CD4-positive, alpha-beta T cell treated with Interleukin-17A for 1 hour (primary cell): ENCODE measurements at regions not wholly inside any gene's neighbourhood (a gene's known extent, or its start where the extent isn't known, plus 50 kb on each side); places are given as distances from the start of the nearest gene placed in this dataset.

Experiments
- DNase-seq: peaks from one replicate; pipeline ENCODE4 v3.0.0-alpha.2; 2020

DNA sequence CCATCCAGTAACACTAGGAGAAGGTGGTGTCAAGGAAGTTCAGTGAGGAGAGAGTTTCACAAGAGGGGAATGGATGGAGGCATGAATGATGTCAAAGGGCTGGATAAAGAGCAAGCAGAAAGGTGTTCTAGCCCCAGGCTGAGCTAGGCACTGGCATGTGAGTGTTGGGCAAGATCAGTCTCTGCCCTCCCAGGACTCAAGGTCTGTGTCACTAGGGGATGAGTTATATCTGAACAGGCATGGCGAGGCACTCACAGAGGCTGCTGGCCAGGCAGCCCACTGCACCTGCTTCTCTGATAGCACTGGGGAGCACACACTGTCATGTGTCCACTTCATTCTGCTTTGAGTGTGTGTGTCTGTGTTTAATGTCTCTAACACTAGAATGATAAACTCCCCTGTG is 903.8 kb downstream of the BCL11B start:
- no peak for DNase-seq

DNA sequence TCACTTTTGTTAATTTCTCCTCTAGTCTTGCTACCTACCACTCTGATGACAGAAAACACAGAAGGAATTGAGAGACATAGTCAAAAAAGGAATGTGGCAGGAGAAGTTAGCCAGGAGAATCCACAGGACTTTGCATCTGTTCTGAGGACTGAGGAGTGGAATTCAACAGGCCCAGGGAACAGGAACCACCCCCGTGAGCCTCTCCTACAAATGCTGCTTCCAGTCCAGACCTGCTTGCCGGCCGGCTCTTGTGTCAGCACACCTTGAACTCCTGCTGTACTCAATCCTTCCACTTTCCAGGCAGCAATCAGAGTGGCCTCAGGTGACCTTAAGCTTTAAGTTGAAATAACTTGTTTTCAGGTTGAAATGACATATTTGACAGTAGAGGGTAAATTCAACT is 903.1 kb downstream of the BCL11B start:
- DNase-seq: no peak

- DNase-seq: no peak
These were observed 902.7 kb downstream of the BCL11B start for GRCh38 chr14:98369344-98369743.

DNA sequence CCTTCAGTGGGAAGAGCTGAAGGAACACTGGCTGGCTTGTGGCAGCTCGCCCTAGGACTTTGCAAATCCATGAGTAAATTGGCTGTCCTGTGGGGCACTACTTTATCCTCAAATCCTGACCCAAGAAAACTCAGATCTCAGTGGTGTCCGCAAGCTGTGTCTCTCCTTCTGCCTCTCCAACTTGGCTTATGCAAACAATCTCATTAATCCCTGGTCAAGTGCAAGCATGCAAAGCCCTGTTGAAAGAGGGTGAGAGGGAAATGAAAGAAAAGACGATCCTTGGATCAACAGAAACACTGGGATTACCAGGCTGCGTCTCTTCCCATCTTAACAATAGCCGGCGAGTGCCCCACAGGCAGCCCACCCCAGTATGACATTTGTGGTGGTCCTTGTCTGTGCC is 901.6 kb downstream of the BCL11B start:
- no peak for DNase-seq

DNA sequence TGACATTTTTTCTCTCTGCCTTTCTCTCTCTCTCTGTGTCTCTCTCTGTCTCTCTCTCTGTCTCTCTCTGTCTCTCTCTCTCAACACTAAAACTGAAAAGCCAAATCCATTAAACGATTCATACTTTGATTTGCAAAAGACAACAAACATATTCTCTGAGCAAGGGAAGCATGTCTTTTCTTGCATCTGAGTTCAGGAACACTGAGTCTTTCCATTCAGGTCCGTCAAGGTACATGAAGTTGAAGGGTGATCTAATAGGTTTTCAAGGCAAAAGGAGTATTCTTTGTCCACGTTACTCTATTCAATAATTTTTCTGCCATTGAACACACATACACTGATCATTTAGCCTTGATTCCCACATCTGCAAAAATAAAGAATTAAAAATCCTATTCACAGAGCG is 900.9 kb downstream of the BCL11B start:
- DNase-seq: no peak

DNA sequence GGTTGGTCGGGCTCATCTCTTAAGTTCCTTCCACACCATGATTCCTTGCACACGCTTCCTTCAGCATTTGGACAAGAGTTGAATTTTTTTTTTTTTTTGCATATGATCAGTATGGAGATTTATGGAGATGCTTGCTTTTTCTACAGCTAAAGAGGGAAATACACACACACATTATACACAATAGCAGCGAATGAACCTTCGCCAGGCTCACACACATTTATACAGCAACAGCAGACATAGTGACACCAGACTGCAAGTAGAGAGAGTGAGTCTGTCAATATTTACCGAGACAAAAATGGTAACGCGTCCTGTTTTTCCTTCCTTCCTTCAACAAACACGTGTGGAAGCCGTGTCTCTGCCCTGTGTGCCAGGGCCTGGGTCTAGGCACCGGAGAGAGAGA is 897.9 kb downstream of the BCL11B start:
- DNase-seq: no peak

DNA sequence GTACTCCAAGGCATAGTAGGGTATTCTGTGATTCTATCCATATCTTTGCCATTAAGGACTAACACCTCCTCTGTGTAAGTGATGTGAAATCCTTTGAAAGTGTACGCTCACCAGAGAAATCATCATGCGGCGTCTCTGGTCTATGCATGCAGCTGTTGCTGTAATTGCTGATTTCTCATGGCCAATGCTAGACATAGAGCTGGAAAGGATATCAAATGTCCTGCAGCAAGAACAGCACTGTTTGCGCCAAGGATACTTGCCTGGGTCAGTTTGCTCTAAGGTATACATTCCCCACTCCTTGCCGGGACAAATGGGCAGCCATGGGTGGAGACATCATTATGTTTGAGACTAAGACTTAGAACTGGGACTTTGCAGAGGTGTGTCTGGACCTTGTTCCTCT is 896.4 kb downstream of the BCL11B start:
- DNase-seq: no peak

DNA sequence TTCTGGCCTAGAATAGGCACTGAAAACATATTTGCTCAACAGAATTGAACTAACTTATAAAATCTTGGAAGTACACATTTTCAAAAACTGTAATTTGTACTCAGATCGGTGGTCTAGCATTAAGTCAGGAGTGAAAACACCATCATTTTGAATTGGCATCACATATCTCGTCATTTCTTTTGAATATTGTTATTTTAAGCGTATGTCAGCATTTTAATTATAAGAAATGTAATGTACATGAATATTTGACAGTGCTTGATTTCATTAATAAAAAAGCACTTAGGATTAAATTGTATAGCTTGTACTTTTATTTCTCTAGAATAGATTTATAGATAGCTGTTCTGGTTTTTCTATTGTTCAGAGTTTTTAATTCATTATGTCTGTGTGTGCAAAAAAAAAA is 892.2 kb downstream of the BCL11B start:
- no peak for DNase-seq

DNA sequence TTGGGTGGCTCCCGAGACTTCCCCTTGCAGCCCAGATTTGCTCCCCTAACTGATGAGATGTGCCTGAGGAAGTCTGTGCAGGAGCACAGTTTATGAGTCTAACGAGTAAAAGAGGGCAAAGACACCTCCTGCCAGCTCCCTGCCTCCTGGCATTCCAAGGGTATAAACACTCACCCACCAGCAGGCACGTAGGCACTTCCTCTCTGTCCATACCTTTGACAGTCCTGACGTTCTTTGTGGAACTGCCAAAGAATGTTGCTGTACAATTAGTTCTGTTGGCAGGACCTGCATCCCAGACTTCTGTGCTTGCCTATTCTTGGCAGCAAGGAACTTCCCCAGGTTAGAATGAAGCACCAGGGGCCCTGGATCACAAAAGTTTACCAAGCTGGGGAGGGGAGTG is 889.3 kb downstream of the BCL11B start:
- no peak for DNase-seq

- DNase-seq: no peak
These were observed 886.1 kb downstream of the BCL11B start for GRCh38 chr14:98385851-98386250.

- DNase-seq: no peak
These were observed 880.9 kb downstream of the BCL11B start for GRCh38 chr14:98391061-98391460.

DNA sequence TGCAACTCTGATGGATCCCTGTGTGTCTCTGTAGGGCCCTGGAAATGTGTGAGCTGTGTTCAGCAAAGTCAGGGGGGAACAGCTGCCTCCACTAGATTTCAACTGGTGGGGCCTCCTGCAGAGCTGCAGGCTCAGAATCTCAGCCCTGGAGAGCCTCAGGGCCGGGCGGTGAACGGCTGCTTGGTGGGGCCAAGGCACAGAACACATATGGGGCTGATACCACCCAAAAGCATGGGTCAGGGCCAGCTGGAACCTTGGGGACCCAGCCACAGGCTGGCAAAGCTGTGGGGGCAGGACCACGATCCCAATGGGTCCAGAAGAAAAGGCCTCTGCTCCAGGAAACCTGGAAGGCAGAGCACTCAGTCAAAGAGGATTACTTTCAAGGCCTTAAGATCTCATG is 878.5 kb downstream of the BCL11B start:
- no peak for DNase-seq

DNA sequence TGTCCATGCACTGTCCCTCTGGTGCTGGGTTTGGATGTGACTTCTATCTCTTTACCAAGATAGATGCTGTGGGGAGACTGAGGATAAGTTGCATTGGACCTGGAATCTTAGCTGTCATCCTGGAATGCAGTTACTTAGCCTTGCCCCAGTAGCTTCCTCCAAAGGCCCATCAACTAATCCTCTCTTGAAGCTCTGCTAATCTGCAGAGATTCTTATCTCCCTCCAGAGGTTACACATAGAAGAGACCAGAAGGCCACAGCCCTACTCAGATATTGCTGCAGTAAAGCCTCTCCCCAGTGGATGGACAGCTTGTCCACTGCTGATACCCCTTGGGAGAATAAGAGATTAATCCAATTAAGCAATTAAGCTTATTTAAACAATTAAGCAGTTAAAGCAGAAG is 867.2 kb downstream of the BCL11B start:
- DNase-seq: no peak

- no peak for DNase-seq
These were observed 863.9 kb downstream of the BCL11B start for GRCh38 chr14:98408024-98408555.

GRCh38 chr14:98408713-98409112 is 863.3 kb downstream of the BCL11B start:
- DNase-seq: no peak

DNA sequence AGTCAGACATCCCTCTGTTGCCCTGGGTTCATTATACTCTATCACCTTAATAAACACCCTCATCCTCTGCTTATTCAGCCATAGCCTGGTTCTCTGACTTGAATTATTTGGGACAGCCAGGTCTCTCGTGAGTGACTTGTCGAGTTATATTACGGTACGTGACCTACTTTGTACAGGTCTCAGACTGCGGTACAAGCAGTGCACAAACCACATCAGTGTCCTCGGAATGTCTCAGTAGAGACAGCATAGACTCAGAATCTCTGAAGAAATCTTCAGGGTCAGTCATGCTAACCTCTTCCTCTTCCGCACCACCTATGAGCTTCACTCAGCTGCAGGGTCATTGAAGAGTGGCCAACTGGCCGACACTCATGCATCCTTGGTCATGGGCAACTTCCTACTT is 860.8 kb downstream of the BCL11B start:
- DNase-seq: no peak

- no peak for DNase-seq
These were observed 859.6 kb downstream of the BCL11B start for GRCh38 chr14:98412431-98412830.

- DNase-seq: no peak
These were observed 856.2 kb downstream of the BCL11B start for GRCh38 chr14:98415766-98416165.

DNA sequence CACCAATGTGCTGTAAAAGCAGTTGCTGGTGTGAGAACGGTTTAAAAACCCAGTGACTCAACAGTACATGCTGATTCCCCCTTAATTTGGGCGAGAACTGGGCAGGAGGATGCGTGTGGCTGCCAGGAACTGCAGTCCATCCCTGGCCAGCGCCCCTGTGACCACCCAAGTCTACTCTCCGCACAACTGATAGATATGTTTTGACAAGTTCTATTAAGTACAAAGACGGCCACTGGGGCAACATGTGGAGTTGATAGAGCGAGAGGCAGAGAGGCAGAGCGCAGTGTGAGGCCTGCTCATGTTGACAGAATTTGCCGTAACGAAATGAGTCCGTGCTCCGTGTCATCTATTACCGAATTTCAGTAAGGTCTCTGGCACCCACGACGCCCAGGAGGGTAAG is 855.0 kb downstream of the BCL11B start:
- DNase-seq: no peak

DNA sequence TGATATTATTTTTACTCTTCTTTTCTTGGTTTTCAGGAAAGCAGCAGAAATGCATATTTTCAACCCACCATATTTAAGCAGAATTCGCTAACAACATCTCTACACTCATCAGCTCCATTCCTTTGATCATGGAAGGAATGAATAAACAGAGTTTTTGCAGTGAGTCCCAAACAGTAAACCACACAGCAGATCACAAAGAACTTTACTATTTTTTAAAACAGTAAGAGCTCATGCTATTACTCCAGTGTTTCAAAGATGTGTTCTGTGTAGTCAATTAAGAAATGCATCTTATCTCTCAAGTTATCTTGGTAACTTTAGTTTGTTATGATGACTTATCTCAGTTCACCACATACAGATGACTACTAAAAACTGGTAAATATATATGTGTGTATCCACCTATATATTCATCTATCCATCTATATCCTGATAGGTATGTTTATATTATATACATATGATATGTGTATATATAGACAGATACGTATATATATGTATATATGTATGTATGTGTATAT is 843.5 kb downstream of the BCL11B start:
- no peak for DNase-seq

GRCh38 chr14:98433436-98433835 is 838.6 kb downstream of the BCL11B start:
- DNase-seq: no peak

- DNase-seq: no peak
These were observed 834.9 kb downstream of the BCL11B start for GRCh38 chr14:98437113-98437512.

GRCh38 chr14:98444077-98444476 is 827.9 kb downstream of the BCL11B start:
- DNase-seq: peak; percentile 69

DNA sequence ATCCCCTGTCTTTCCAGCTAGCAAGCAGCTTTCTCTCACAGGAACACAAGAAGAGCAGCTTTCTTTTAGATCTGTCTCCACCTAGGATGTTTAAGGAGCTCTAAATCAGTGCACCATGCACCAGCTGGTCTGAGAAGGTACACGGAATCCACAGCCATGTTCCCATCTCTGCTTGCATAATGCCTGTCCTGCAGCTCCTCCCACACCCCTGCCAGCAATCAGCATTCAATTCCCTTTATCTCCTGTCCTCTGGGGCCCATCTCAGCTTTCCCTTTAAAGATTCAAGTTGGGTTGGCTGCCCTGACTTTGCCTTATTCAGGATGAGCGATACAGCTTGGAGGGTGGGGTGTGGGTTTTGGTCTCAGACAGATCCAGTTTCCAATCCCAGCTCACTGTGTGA is 826.3 kb downstream of the BCL11B start:
- DNase-seq: no peak

DNA sequence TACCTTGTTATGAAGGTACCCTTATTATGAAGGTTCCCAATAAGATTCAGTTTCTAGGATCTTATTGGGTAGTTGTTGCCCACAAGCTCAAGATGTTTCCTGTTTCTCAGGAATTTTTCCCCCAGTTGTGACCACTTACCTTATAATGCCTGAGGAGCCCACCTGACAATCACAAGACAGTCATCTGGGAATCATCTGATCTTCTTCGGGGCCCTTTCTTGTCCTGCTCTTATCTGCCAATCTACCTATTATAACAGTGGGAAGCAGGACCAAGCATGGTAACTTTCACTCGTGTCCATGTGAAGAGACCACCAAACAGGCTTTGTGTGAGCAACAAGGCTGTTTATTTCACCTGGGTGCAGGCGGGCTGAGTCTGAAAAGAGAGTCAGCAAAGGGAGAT is 825.5 kb downstream of the BCL11B start:
- DNase-seq: no peak

DNA sequence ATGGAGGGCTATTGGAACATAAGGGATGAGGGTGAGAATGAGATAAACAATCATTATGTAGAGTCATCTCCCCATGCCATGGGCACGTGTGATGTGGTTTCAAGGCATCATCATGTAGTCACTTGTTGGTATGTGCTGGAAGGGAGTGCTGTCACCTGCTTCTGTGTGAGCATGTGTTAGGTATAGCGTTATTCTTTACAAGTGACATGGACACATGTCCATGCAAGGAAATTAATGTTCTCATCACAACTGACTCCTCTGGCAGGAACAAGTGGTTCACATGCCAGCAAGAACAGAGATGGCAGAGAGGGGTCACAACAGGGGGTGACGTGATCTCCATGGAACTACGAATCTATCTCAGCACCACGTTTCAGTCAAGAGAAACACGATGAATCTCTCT is 815.8 kb downstream of the BCL11B start:
- DNase-seq: no peak
